ENCODE measurements at regions not wholly inside any gene's neighbourhood (a gene's known extent, or its start where the extent isn't known, plus 50 kb on each side); places are given as distances from the start of the nearest gene placed in this dataset.
A peak's percentile ranks its signal among the peaks of the same experiment; 100 is the strongest.

GRCh38 chr15:61479613-61480012 lies 250.5 kb upstream of the RORA start:
- no peak for DNase-seq

- DNase-seq = no peak
Observed at GRCh38 chr15:61476741-61477140, 247.6 kb upstream of the RORA start.

- DNase-seq = no peak
Observed at GRCh38 chr15:61474796-61475195, 245.7 kb upstream of the RORA start.

- DNase-seq = no peak
Observed at GRCh38 chr15:61467823-61468222, 238.7 kb upstream of the RORA start.

GRCh38 chr15:61459785-61460707 lies 230.9 kb upstream of the RORA start:
- no peak for DNase-seq

GRCh38 chr15:61457050-61457733 lies 228.1 kb upstream of the RORA start:
- no peak for DNase-seq

- DNase-seq = no peak
Observed at GRCh38 chr15:61449186-61449702, 220.1 kb upstream of the RORA start.

- DNase-seq = no peak
Observed at GRCh38 chr15:61447981-61448380, 218.9 kb upstream of the RORA start.

GRCh38 chr15:61444585-61444984 lies 215.5 kb upstream of the RORA start:
- DNase-seq = no peak

GRCh38 chr15:61442821-61443220 lies 213.7 kb upstream of the RORA start:
- DNase-seq = no peak

GRCh38 chr15:61441891-61442290 lies 212.8 kb upstream of the RORA start:
- DNase-seq = no peak

GRCh38 chr15:61426466-61426865 lies 197.4 kb upstream of the RORA start:
- DNase-seq = no peak

- no peak for DNase-seq
Observed at GRCh38 chr15:61425934-61426333, 196.8 kb upstream of the RORA start.

GRCh38 chr15:61422773-61423172 lies 193.7 kb upstream of the RORA start:
- DNase-seq = no peak

- DNase-seq = no peak
Observed at GRCh38 chr15:61421938-61422337, 192.8 kb upstream of the RORA start.

GRCh38 chr15:61421470-61421869 lies 192.4 kb upstream of the RORA start:
- no peak for DNase-seq

GRCh38 chr15:61420546-61420945 lies 191.4 kb upstream of the RORA start:
- DNase-seq = no peak

- no peak for DNase-seq
Observed at GRCh38 chr15:61415617-61416120, 186.6 kb upstream of the RORA start.

- DNase-seq = peak; percentile 6
Observed at GRCh38 chr15:61411902-61412510, 182.9 kb upstream of the RORA start.

GRCh38 chr15:61410662-61411061 lies 181.6 kb upstream of the RORA start:
- no peak for DNase-seq

GRCh38 chr15:61404567-61404966 lies 175.5 kb upstream of the RORA start:
- DNase-seq = no peak

- no peak for DNase-seq
Observed at GRCh38 chr15:61403884-61404283, 174.8 kb upstream of the RORA start.
